ENCODE measurements at regions not wholly inside any gene's neighbourhood (a gene's known extent, or its start where the extent isn't known, plus 50 kb on each side); places are given as distances from the start of the nearest gene placed in this dataset.

DNA sequence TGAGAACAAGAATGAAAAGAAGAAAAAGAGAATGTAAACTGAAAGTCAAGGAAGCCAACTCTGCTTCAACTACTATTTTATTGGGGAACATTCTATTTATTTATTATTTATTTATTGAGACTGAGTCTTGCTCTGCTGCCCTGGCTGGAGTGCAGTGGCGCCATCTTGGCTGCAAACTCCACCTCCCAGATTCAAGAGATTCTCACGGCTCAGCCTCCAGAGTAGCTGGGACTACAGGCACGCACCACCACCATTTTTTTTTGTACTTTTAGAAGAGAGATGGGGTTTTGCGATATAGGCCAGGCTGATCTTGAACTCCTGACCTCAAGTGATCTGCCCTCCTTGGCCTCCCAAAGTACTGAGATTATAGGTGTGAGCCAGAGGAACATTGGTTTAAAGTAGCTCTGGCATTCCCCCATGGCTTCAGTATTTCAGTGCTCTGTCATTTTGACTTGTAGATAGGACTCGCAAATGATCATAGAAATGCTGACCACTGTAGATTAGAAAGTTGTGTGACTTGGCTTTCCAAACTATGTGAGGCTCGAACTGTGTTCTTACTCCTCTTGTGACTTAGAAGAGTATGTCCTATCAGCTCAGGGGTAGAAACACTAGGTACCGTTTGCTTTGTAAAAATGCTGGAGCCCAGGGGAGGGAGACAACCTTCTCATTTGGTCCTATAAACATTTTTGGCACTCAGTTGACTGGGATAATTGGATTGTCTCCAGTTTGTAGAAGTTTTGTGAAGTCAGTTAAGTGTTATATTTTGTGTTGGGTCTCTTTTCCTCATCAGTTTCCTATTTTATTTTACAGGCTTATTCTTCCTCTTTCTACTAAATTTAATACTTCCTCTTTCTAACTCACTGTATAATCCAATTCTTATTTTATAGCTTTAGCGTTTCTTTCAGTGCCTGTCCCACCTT is 544.9 kb upstream of the CITED2 start:
- H3K27me3 ChIP-seq (ENCODE audit: low read depth): no peaks in the 10 kb centered on the region
- no peaks in the 10 kb centered on the region for H3K36me3 ChIP-seq (replicated peaks)
- H3K4me1 ChIP-seq: peaks cover 2% of the 10 kb centered on the region
- no peak for DNase-seq (ENCODE audit: low spot score in 2 of 2)
- no peak overlapping the region for H3K4me3 ChIP-seq
- no peaks in the 10 kb centered on the region for H3K9me3 ChIP-seq
- in situ Hi-C loops (cut with MboI; ENCODE audit: low sequenced_read_pairs): no loop called here

DNA sequence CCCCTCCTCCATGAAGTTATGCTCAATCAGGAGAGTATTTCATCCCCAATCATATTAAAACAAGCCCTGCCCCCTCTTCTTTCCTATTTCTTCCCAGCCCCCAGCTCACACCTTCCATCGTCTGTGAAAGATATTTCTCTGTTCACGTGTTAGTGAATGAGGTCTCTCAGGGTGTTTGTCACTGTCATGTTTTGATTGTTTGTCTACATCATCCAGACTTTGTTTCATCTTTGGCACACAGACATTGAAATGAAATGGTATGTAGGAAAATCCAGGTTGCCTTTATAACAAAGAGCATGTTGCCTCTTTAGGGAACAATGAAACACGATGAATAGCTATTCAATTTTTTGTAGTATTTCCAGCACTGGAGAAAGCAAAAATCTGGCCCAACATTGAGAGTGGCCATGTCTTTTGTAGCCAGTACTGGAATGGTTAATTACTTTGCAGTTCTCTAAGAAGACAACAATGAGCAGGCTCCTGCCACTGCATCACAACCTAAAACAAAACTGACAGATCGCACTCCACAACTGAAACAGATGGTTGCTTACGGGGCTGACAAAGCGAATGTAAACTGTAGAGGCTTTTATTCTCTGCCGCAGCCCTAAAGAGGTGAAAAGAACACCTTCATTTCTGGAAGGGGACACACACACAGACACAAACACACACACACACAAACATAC is 543.6 kb upstream of the CITED2 start:
- in situ Hi-C loops (cut with MboI; ENCODE audit: low sequenced_read_pairs): no loop called here
- H3K27me3 ChIP-seq (ENCODE audit: low read depth): no peaks in the 10 kb centered on the region
- DNase-seq (ENCODE audit: low spot score in 2 of 2): peak; percentile 14 to 49
- no peak overlapping the region for H3K4me3 ChIP-seq
- peaks cover 2% of the 10 kb centered on the region for H3K4me1 ChIP-seq
- H3K36me3 ChIP-seq (replicated peaks): no peaks in the 10 kb centered on the region
- no peaks in the 10 kb centered on the region for H3K9me3 ChIP-seq

DNA sequence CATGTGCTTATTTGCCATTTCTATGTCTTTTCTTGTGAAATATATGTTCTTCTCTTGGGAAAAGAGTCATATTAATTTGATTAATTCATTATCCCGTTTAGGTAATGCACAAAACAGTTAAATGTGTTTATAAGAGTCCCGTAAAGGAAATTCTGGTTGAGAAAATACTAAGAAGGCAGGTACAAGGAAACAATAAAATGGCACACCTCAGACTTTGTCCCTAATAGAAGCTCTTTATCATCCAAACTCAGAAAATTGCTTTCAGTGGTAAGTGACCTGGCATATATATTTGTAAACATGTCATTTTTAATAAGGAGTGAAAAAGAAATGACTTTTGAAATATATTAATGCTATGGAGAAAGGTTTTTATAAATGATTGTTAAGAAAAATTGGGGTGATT is 540.5 kb upstream of the CITED2 start:
- no peaks in the 10 kb centered on the region for H3K27me3 ChIP-seq (ENCODE audit: low read depth)
- DNase-seq (ENCODE audit: low spot score in 2 of 2): no peak
- H3K4me3 ChIP-seq: no peak overlapping the region
- in situ Hi-C loops (cut with MboI; ENCODE audit: low sequenced_read_pairs): no loop called here
- no peaks in the 10 kb centered on the region for H3K36me3 ChIP-seq (replicated peaks)
- peaks cover 2% of the 10 kb centered on the region for H3K4me1 ChIP-seq
- no peaks in the 10 kb centered on the region for H3K9me3 ChIP-seq

DNA sequence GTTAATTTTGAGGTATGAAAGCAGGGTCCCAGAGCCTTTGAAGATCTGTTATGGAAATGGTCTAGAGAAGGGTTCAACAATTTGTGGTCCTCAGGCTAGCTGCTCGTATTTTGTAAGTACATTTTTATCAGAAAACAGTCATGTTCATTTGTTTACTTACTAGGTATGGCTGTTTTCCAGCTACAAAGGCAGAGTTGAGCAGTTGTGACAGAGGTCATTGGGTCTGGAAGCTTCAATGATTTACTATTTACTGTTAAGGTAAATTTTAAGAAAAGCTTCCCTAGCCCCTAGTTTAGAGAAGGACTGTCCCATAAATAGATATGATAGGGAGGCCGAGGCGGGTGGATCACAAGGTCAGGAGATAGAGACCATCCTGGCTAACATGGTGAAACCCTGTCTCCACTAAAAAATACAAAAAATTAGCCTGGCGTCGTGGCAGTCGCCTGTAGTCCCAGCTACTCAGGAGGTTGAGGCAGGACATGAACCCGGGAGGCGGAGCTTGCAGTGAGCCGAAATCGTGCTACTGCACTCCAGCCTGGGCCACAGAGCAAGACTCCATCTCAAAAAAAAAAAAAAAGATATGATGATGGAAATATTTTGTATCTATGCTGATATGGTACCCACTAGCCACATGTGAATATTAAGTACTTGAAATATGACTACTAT is 538.4 kb upstream of the CITED2 start:
- DNase-seq (ENCODE audit: low spot score in 2 of 2): no peak
- in situ Hi-C loops (cut with MboI; ENCODE audit: low sequenced_read_pairs): no loop called here

DNA sequence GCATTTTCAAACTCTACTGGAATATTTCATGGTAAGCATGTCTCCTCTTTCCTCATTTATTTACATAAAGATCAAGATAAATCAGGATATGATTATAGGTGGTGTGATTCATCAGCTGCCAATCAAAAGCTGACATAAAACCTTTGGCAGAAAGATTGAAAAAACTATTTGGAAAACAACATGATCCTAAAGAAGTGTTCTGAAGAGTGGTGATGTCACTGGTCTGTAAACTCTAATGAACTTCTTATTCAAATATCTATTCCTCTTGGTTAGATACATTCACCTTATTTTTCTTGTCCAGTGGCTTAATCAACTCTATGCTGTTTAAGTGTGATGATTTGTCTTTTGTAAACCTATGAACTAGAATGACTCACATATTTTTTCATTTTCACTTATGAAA is 535.5 kb upstream of the CITED2 start:
- Histone ChIP-seq H3K36me3 (replicated peaks) (no peaks in the 10 kb centered on the region), H3K27me3 (ENCODE audit: low read depth) (no peaks in the 10 kb centered on the region), H3K4me1 (no peaks in the 10 kb centered on the region), H3K9me3 (no peaks in the 10 kb centered on the region), H3K4me3 (no peak overlapping the region)
- DNase-seq (ENCODE audit: low spot score in 2 of 2): no peak
- in situ Hi-C loops (cut with MboI; ENCODE audit: low sequenced_read_pairs): no loop called here

More for the DNA sequence above, 538.4 kb upstream of the CITED2 start:
- Histone ChIP-seq H3K9me3 (no peaks in the 10 kb centered on the region), H3K4me1 (no peaks in the 10 kb centered on the region; the same call in 1 of the 2 replicates), H3K36me3 (replicated peaks) (no peaks in the 10 kb centered on the region), H3K27me3 (ENCODE audit: low read depth) (no peaks in the 10 kb centered on the region), H3K4me3 (no peak overlapping the region)

DNA sequence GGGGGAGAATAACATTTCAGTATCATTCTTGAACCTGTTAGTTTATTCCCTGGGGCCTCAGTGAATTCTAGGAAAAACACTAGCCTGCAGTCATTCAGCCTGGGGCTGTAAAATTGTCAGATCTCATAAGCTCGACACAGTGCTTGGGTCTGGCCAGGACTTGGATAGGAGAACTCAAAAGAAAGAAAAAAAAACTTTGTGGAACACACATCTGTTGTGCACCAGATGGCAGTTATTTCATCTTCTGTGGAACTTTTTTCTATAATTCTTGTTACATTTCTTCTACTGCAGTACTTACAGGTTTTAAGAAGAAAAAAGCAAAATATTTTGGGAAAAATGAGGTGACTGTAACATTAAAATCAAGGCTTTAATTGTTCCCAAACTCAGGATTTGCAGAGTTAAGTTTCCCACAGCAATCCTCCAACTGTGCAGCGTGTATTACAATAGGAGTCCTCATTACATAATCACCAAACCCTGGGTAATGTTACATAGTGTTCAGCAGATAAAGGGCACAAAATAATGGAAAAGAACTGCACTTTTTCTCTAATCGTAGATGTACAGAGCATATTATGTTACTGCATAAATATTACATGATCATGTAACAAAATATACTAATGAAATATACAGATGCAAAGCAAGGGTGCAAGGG is 531.1 kb upstream of the CITED2 start:
- H3K9me3 ChIP-seq: no peaks in the 10 kb centered on the region
- in situ Hi-C loops (cut with MboI; ENCODE audit: low sequenced_read_pairs): no loop called here
- no peak overlapping the region for H3K4me3 ChIP-seq
- no peaks in the 10 kb centered on the region for H3K36me3 ChIP-seq (replicated peaks)
- no peak for DNase-seq (ENCODE audit: low spot score in 2 of 2)
- no peaks in the 10 kb centered on the region for H3K4me1 ChIP-seq
- no peaks in the 10 kb centered on the region for H3K27me3 ChIP-seq (ENCODE audit: low read depth)

DNA sequence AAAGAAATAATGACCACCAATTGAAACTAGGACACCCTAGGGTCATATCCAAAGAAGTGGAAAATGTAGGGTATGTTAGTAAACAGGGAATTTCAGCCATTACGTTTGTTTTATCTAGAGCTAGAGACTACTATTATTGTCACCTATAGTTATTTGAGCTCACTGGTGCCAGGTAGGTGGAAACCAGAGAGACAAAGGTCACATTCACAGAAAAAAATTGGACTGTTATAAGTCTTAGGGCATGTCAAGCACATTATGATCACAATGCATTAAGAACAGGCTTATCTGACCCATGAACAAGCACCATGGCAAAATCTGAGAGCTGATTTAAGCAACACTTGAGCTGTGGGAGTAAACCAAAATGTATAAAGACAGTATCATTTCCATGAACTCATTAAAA is 530.1 kb upstream of the CITED2 start:
- no peaks in the 10 kb centered on the region for H3K27me3 ChIP-seq (ENCODE audit: low read depth)
- H3K36me3 ChIP-seq (replicated peaks): no peaks in the 10 kb centered on the region
- no peak for DNase-seq (ENCODE audit: low spot score in 2 of 2)
- no peak overlapping the region for H3K4me3 ChIP-seq
- in situ Hi-C loops (cut with MboI; ENCODE audit: low sequenced_read_pairs): no loop called here
- H3K9me3 ChIP-seq: no peaks in the 10 kb centered on the region
- no peaks in the 10 kb centered on the region for H3K4me1 ChIP-seq

DNA sequence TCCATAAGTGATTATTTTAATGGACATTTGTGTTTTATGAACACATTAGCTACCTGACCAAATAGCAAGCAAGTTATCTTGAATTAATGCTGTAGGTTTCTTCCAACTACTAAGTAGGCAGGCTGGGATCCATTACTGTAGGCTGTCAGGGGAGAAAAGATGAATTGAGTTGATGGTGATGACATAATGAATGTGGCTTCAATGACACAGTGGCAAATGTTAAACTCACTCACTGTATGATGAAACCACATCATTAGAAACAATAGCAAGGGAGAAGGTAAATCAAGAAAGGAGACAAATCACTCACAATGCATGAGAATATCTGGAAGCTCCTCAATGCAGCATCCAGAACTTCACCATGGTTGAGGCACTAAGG is 529.7 kb upstream of the CITED2 start:
- no peak for DNase-seq (ENCODE audit: low spot score in 2 of 2)
- H3K36me3 ChIP-seq (replicated peaks): no peaks in the 10 kb centered on the region
- H3K4me1 ChIP-seq: no peaks in the 10 kb centered on the region
- H3K27me3 ChIP-seq (ENCODE audit: low read depth): no peaks in the 10 kb centered on the region
- in situ Hi-C loops (cut with MboI; ENCODE audit: low sequenced_read_pairs): no loop called here
- H3K4me3 ChIP-seq: no peak overlapping the region
- no peaks in the 10 kb centered on the region for H3K9me3 ChIP-seq

DNA sequence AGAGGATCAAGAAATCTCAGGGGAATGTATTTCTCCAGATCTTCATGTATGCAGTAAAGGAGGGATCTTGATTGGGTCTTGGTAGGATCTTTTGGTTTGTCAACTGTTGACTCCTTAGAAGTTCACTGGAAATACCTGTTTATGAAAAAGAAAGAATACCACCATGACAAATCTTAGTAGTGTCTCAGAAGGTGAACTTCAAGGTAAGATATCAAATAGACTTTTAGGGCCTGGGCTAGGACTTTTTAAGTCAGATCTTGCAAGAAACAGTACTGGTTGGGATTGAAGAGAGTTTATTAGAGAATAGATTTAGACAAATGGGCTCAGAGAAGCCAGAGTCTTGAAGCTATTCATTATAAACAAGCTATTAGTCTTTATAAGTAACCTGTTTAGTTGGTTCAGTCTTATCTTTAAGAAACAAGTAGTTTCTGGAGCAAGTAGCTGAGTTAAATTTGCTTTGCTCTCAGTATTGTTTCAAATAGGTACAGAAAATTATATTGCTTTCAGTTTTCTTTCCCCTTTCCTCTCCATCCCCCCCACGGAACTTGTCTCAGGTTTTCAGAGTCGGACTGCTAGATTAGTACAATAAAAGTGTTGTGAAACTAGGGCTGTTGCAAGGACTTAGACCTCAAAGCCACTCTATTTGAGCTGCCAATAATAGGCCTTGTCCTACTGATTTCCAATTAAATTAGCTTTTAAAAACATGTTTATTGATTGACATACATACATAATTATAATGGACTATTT is 529.1 kb upstream of the CITED2 start:
- H3K9me3 ChIP-seq: no peaks in the 10 kb centered on the region
- no peak overlapping the region for H3K4me3 ChIP-seq
- in situ Hi-C loops (cut with MboI; ENCODE audit: low sequenced_read_pairs): no loop called here
- no peaks in the 10 kb centered on the region for H3K27me3 ChIP-seq (ENCODE audit: low read depth)
- no peaks in the 10 kb centered on the region for H3K4me1 ChIP-seq
- DNase-seq (ENCODE audit: low spot score in 2 of 2): no peak
- no peaks in the 10 kb centered on the region for H3K36me3 ChIP-seq (replicated peaks)

DNA sequence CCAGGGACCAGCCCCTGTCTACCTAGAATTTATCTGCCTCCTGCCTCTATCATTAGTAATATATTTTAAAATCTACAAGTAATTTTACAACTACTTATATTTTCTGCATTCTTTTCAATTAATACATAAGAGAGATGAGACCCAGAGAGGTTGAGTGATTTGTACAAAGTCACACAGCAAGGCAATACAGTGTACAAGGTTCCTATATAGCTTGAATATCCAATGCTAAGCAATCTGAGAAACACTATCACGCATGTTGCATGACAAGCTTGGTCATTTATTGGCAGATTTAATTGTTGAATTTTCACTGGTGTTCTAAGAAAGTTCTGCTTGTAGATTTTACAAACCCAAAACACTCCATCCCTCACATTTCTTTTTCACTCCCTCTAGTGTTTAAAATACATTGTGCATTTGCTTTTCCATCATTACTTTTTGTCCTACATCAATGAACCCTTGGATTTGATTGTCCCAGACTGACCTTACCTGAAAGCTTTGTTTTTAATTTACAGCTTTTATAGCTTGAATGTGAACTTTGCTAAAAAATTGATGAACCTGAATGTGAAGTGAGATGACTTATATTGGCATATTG is 520.9 kb upstream of the CITED2 start:
- Histone ChIP-seq H3K4me3 (no peak overlapping the region), H3K36me3 (replicated peaks) (no peaks in the 10 kb centered on the region), H3K9me3 (no peaks in the 10 kb centered on the region), H3K4me1 (no peaks in the 10 kb centered on the region), H3K27me3 (ENCODE audit: low read depth) (no peaks in the 10 kb centered on the region)
- in situ Hi-C loops (cut with MboI; ENCODE audit: low sequenced_read_pairs): no loop called here
- DNase-seq (ENCODE audit: low spot score in 2 of 2): no peak

DNA sequence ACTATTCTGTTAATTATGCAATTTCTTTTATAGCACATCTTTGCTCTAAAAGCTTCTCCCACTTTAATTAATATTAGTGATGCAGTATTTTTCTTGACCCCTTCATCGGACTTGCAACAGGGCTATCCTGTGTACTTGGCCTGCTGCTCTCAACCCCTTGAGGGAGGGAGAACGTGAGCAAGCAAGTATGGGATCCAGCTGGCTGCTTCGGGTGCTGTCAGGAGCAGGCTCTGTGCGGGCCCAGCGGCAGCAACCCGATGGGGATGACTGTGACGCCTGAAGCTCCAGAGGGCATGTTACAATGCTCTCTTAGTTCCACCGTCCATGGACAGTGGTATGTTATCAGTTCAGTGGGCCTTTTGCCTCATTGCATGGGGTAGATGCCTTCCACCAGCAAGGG is 519.8 kb upstream of the CITED2 start:
- Histone ChIP-seq H3K4me3 (no peak overlapping the region), H3K4me1 (peaks cover 9% of the 10 kb centered on the region), H3K27me3 (ENCODE audit: low read depth) (no peaks in the 10 kb centered on the region), H3K36me3 (replicated peaks) (no peaks in the 10 kb centered on the region), H3K9me3 (no peaks in the 10 kb centered on the region)
- in situ Hi-C loops (cut with MboI; ENCODE audit: low sequenced_read_pairs): no loop called here
- DNase-seq (ENCODE audit: low spot score in 2 of 2): no peak

DNA sequence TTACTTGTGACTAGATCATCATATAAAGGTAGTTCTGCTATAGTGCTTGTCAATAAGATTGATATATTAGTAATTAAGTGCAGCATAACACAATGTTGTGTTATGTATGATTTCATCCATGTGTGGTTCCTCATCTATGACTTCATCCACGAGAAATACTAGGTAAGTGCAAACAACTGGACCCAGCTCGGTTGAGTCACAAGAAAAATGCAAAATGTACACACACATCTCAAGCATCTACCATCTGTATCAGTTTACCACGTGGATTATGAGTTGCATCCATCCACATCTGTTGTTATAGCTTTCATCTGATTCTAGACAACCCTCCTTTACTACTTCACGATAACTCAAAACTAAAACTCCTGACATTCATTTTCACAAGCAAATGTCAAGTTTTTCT is 517.0 kb upstream of the CITED2 start:
- Histone ChIP-seq H3K9me3 (no peaks in the 10 kb centered on the region), H3K36me3 (replicated peaks) (no peaks in the 10 kb centered on the region), H3K4me3 (no peak overlapping the region), H3K27me3 (ENCODE audit: low read depth) (no peaks in the 10 kb centered on the region), H3K4me1 (peaks cover 22% of the 10 kb centered on the region)
- DNase-seq (ENCODE audit: low spot score in 2 of 2): no peak
- in situ Hi-C loops (cut with MboI; ENCODE audit: low sequenced_read_pairs): no loop called here

DNA sequence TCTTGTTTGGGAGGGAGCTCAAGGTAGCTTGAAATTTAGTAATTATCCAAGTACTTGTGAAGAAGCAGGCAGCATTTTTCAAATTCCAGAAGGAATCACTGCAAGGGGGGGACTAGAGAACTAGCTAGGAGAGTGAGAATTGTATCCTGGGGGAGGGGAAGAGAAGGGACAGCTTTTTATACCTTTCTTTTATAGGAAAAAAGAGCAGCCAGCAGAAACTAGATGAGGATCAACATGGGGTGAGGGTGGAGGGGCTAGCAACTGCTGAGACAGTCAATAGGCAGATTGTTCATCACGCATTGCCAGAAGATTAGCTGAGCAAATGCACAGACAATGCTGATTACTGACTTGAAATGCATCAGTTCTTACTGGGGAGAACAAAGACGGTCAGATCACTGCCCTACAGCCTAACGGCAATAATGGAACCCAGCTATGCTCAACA is 514.3 kb upstream of the CITED2 start:
- in situ Hi-C loops (cut with MboI; ENCODE audit: low sequenced_read_pairs): no loop called here
- no peaks in the 10 kb centered on the region for H3K27me3 ChIP-seq (ENCODE audit: low read depth)
- H3K36me3 ChIP-seq (replicated peaks): no peaks in the 10 kb centered on the region
- peak; percentile 65 to 76 for DNase-seq (ENCODE audit: low spot score in 2 of 2)
- H3K4me3 ChIP-seq: no peak overlapping the region
- peaks cover 26% of the 10 kb centered on the region for H3K4me1 ChIP-seq
- no peaks in the 10 kb centered on the region for H3K9me3 ChIP-seq
